Type B pancreatic cell (in vitro differentiated cells): ENCODE measurements at regions not wholly inside any gene's neighbourhood (a gene's known extent, or its start where the extent isn't known, plus 50 kb on each side); places are given as distances from the start of the nearest gene placed in this dataset.

Experiments
- DNase-seq: peaks from one replicate; pipeline ENCODE4 v3.0.0; 2021; ENCODE audit warnings: mixed read lengths; ENCODE audit not compliant: unreplicated experiment; ENCODE audit errors: extremely low spot score
- H3K27ac Mint-ChIP-seq: 2 replicates; pipeline ENCODE4 v1.8.0; 2021; ENCODE audit warnings: mild to moderate bottlenecking, mixed read lengths
- H3K27me3 Mint-ChIP-seq: 2 replicates; pipeline ENCODE4 v1.8.0; 2021; ENCODE audit warnings: mixed read lengths
- H3K36me3 Mint-ChIP-seq: 2 replicates; pipeline ENCODE4 v1.8.0; 2021; ENCODE audit warnings: mixed read lengths
- H3K4me1 Mint-ChIP-seq: one replicate; pipeline ENCODE4 v1.8.0; 2021; ENCODE audit warnings: mixed read lengths; ENCODE audit not compliant: unreplicated experiment
- H3K4me3 Mint-ChIP-seq: 2 replicates; pipeline ENCODE4 v1.8.0; 2021; ENCODE audit warnings: mild to moderate bottlenecking, mixed read lengths
- H3K9me3 Mint-ChIP-seq: 2 replicates; pipeline ENCODE4 v1.8.0; 2021; ENCODE audit warnings: mixed read lengths
- CTCF ChIP-seq: fragments of 200-600 bp; sonication (generic); conservative IDR thresholded peaks from 2 replicates; pipeline ENCODE4 v1.5.0; 2021; ENCODE audit warnings: antibody characterized with exemption, mild to moderate bottlenecking

GRCh38 chr18:77935342-77935741 is 685.7 kb downstream of the GALR1 start:
- Mint-ChIP-seq H3K4me3 (no peak overlapping the region), H3K27me3 (no peaks in the 10 kb centered on the region), H3K27ac (no peak overlapping the region), H3K4me1 (no peaks in the 10 kb centered on the region), H3K9me3 (no peaks in the 10 kb centered on the region), H3K36me3 (no peaks in the 10 kb centered on the region)
- no peak for DNase-seq
- no peak for TF ChIP-seq CTCF

GRCh38 chr18:77940566-77940965 is 690.9 kb downstream of the GALR1 start:
- no peak overlapping the region for H3K4me3 Mint-ChIP-seq

GRCh38 chr18:77944533-77944932 is 694.9 kb downstream of the GALR1 start:
- peaks cover 5% of the 10 kb centered on the region for H3K4me1 Mint-ChIP-seq

More at GRCh38 chr18:77940566-77940965, 690.9 kb downstream of the GALR1 start:
- Mint-ChIP-seq H3K4me1 (no peaks in the 10 kb centered on the region), H3K36me3 (no peaks in the 10 kb centered on the region), H3K9me3 (no peaks in the 10 kb centered on the region), H3K27me3 (no peaks in the 10 kb centered on the region), H3K27ac (no peak overlapping the region)
- no peak for TF ChIP-seq CTCF
- no peak for DNase-seq

GRCh38 chr18:77948567-77948966 is 698.9 kb downstream of the GALR1 start:
- no peak overlapping the region for H3K4me3 Mint-ChIP-seq
- H3K9me3 Mint-ChIP-seq: no peaks in the 10 kb centered on the region
- H3K36me3 Mint-ChIP-seq: no peaks in the 10 kb centered on the region
- TF ChIP-seq CTCF: no peak
- H3K27ac Mint-ChIP-seq: no peak overlapping the region
- no peak for DNase-seq
- H3K27me3 Mint-ChIP-seq: no peaks in the 10 kb centered on the region
- H3K4me1 Mint-ChIP-seq: peaks cover 5% of the 10 kb centered on the region

More at GRCh38 chr18:77944533-77944932, 694.9 kb downstream of the GALR1 start:
- H3K36me3 Mint-ChIP-seq: no peaks in the 10 kb centered on the region
- no peak overlapping the region for H3K4me3 Mint-ChIP-seq
- no peak for DNase-seq
- H3K9me3 Mint-ChIP-seq: no peaks in the 10 kb centered on the region
- TF ChIP-seq CTCF: no peak
- no peak overlapping the region for H3K27ac Mint-ChIP-seq
- no peaks in the 10 kb centered on the region for H3K27me3 Mint-ChIP-seq

GRCh38 chr18:77949355-77949973 is 699.8 kb downstream of the GALR1 start:
- TF ChIP-seq CTCF: peak; percentile 39
- DNase-seq: no peak
- H3K4me1 Mint-ChIP-seq: peaks cover 5% of the 10 kb centered on the region
- H3K4me3 Mint-ChIP-seq: no peak overlapping the region
- no peaks in the 10 kb centered on the region for H3K9me3 Mint-ChIP-seq
- H3K36me3 Mint-ChIP-seq: no peaks in the 10 kb centered on the region
- no peak overlapping the region for H3K27ac Mint-ChIP-seq
- no peaks in the 10 kb centered on the region for H3K27me3 Mint-ChIP-seq

- Mint-ChIP-seq H3K27ac (no peak overlapping the region), H3K27me3 (peaks cover 3% of the 10 kb centered on the region), H3K36me3 (no peaks in the 10 kb centered on the region), H3K4me3 (no peak overlapping the region), H3K4me1 (no peaks in the 10 kb centered on the region), H3K9me3 (no peaks in the 10 kb centered on the region)
- DNase-seq: no peak
- no peak for TF ChIP-seq CTCF
These were observed 709.6 kb downstream of the GALR1 start for GRCh38 chr18:77959248-77959647.
